Liver (tissue), 3 donors: ENCODE measurements at regions not wholly inside any gene's neighbourhood (a gene's known extent, or its start where the extent isn't known, plus 50 kb on each side); places are given as distances from the start of the nearest gene placed in this dataset.

Source experiments
- FOXA1 ChIP-seq: IDR thresholded peaks from 2 replicates; pipeline ENCODE4 v1.6.1; 2016; ENCODE audit warnings: antibody characterized with exemption
- JUND ChIP-seq, 2 donors: IDR thresholded peaks; 2 replicates each; pipeline ENCODE4 v1.6.1; 2016; ENCODE audit warnings: antibody characterized with exemption in 2 of 2
- TAF1 ChIP-seq: conservative IDR thresholded peaks from 2 replicates; pipeline ENCODE4 v1.6.1; 2016; ENCODE audit warnings: antibody characterized with exemption, mild to moderate bottlenecking
- TF ChIP-seq, protein P1 (sequence below): fragments of 150-350 bp; IDR thresholded peaks from 2 replicates; pipeline ENCODE4 v1.5.1; 2017; ENCODE audit warnings: improper control_type of control experiment, low read depth, low read length; ENCODE audit not compliant: missing input control
- TF ChIP-seq, protein P2 (sequence below): IDR thresholded peaks from 2 replicates; pipeline ENCODE4 v1.6.1; 2016; ENCODE audit warnings: antibody characterized with exemption, mild to moderate bottlenecking
- donor health status: healthy.
- donor health status: healthy.

DNA sequence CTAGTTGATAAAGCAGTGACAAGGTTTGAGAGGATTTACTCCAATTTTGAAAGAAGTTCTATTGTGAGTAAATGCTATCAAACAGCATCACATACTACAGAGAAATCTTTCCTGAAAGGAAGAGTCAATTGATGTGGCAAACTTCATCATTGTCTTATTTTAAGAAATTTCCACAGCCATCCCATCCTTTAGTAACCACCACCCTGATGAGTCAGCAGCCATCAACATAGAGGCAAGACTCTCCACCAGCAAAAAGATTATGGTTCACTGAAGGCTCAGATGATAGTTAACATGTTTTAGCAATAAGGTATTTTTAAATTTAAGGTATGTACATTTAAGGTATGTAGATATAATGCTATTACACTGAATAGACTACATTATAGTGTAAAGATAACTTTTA lies 122.1 kb upstream of the ARHGAP5 start:
- TF ChIP-seq, protein P1, sequence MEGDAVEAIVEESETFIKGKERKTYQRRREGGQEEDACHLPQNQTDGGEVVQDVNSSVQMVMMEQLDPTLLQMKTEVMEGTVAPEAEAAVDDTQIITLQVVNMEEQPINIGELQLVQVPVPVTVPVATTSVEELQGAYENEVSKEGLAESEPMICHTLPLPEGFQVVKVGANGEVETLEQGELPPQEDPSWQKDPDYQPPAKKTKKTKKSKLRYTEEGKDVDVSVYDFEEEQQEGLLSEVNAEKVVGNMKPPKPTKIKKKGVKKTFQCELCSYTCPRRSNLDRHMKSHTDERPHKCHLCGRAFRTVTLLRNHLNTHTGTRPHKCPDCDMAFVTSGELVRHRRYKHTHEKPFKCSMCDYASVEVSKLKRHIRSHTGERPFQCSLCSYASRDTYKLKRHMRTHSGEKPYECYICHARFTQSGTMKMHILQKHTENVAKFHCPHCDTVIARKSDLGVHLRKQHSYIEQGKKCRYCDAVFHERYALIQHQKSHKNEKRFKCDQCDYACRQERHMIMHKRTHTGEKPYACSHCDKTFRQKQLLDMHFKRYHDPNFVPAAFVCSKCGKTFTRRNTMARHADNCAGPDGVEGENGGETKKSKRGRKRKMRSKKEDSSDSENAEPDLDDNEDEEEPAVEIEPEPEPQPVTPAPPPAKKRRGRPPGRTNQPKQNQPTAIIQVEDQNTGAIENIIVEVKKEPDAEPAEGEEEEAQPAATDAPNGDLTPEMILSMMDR: no peak
- TF ChIP-seq TAF1 (no peak), JUND (IDR thresholded peaks at IDR 0.05) (no peak), FOXA1 (no peak)
- TF ChIP-seq, protein P2, sequence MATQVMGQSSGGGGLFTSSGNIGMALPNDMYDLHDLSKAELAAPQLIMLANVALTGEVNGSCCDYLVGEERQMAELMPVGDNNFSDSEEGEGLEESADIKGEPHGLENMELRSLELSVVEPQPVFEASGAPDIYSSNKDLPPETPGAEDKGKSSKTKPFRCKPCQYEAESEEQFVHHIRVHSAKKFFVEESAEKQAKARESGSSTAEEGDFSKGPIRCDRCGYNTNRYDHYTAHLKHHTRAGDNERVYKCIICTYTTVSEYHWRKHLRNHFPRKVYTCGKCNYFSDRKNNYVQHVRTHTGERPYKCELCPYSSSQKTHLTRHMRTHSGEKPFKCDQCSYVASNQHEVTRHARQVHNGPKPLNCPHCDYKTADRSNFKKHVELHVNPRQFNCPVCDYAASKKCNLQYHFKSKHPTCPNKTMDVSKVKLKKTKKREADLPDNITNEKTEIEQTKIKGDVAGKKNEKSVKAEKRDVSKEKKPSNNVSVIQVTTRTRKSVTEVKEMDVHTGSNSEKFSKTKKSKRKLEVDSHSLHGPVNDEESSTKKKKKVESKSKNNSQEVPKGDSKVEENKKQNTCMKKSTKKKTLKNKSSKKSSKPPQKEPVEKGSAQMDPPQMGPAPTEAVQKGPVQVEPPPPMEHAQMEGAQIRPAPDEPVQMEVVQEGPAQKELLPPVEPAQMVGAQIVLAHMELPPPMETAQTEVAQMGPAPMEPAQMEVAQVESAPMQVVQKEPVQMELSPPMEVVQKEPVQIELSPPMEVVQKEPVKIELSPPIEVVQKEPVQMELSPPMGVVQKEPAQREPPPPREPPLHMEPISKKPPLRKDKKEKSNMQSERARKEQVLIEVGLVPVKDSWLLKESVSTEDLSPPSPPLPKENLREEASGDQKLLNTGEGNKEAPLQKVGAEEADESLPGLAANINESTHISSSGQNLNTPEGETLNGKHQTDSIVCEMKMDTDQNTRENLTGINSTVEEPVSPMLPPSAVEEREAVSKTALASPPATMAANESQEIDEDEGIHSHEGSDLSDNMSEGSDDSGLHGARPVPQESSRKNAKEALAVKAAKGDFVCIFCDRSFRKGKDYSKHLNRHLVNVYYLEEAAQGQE: no peak
